Endodermal cell (in vitro differentiated cells): ENCODE measurements at regions not wholly inside any gene's neighbourhood (a gene's known extent, or its start where the extent isn't known, plus 50 kb on each side); places are given as distances from the start of the nearest gene placed in this dataset.

Source experiments
- DNase-seq: peaks from one replicate; pipeline ENCODE4 v3.0.0-alpha.2; 2017
- H3K27ac ChIP-seq: 2 replicates; pipeline ENCODE4 v1.5.1; 2013; ENCODE audit warnings: mild to moderate bottlenecking, low read depth, low read length, moderate library complexity
- H3K27me3 ChIP-seq: 2 replicates; pipeline ENCODE4 v1.6.1; 2013; ENCODE audit warnings: mild to moderate bottlenecking, low read length, moderate library complexity; ENCODE audit not compliant: insufficient read depth, control insufficient read depth, poor library complexity, severe bottlenecking
- H3K36me3 ChIP-seq: 2 replicates; pipeline ENCODE4 v1.7.0; 2013; ENCODE audit warnings: mild to moderate bottlenecking, low read length, moderate library complexity; ENCODE audit not compliant: control insufficient read depth, insufficient read depth
- H3K4me1 ChIP-seq: one replicate; pipeline ENCODE4 v1.7.0; 2013; ENCODE audit warnings: low read length; ENCODE audit not compliant: control insufficient read depth, insufficient read depth
- H3K4me3 ChIP-seq: 2 replicates; pipeline ENCODE4 v1.5.1; 2013; ENCODE audit warnings: mild to moderate bottlenecking, low read length, moderate library complexity
- H3K9ac ChIP-seq: 2 replicates; pipeline ENCODE4 v1.6.1; 2013; ENCODE audit warnings: mild to moderate bottlenecking, low read length, moderate library complexity; ENCODE audit not compliant: poor library complexity, severe bottlenecking; ENCODE audit errors: extremely low read depth
- H3K9me3 ChIP-seq: 2 replicates; pipeline ENCODE4 v1.6.1; 2013; ENCODE audit warnings: mild to moderate bottlenecking, low read length, moderate library complexity; ENCODE audit not compliant: control insufficient read depth
- H3K27ac Mint-ChIP-seq: 2 replicates; pipeline ENCODE4 v1.8.0; 2020; ENCODE audit warnings: mixed read lengths
- H3K27me3 Mint-ChIP-seq: 2 replicates; pipeline ENCODE4 v1.8.0; 2021; ENCODE audit warnings: mild to moderate bottlenecking, mixed read lengths; ENCODE audit not compliant: insufficient read depth
- H3K36me3 Mint-ChIP-seq: 2 replicates; pipeline ENCODE4 v1.8.0; 2020; ENCODE audit warnings: low read depth, mixed read lengths
- H3K4me1 Mint-ChIP-seq: 2 replicates; pipeline ENCODE4 v1.8.0; 2020; ENCODE audit warnings: mixed read lengths
- H3K4me3 Mint-ChIP-seq: 2 replicates; pipeline ENCODE4 v1.8.0; 2020; ENCODE audit warnings: mild to moderate bottlenecking, moderate library complexity, mixed read lengths
- H3K9me3 Mint-ChIP-seq: 2 replicates; pipeline ENCODE4 v1.8.0; 2020; ENCODE audit warnings: mild to moderate bottlenecking, mixed read lengths
- CTCF ChIP-seq: fragments of 200-600 bp; sonication (generic); conservative IDR thresholded peaks from 2 replicates; pipeline ENCODE4 v1.5.0; 2021; ENCODE audit warnings: antibody characterized with exemption, mild to moderate bottlenecking
- WGBS, 2 experiments: methylation state at CpG; one replicate each; pipeline versions ENCODE4 v1.1.5 to v1.1.7; 2013; ENCODE audit warnings: missing lambda C conversion rate in 2 of 2, mixed read lengths in 1 of 2; ENCODE audit not compliant: insufficient coverage in 1 of 2, insufficient read length in 1 of 2; 5-methylcytosine and 5-hydroxymethylcytosine counted together

- 100% methylated on average over 2 of the region's 2 CpGs; no CpG with 5 or more reads in 1 of the 2 experiments for WGBS, 2 experiments
- Histone ChIP-seq H3K36me3 (no peaks in the 10 kb centered on the region), H3K4me3 (no peak overlapping the region), H3K9me3 (no peaks in the 10 kb centered on the region), H3K9ac (no peak overlapping the region), H3K4me1 (no peaks in the 10 kb centered on the region), H3K27me3 (no peaks in the 10 kb centered on the region), H3K27ac (no peak overlapping the region)
- Mint-ChIP-seq H3K4me3 (no peak overlapping the region), H3K36me3 (no peaks in the 10 kb centered on the region), H3K4me1 (no peaks in the 10 kb centered on the region), H3K27me3 (no peaks in the 10 kb centered on the region), H3K27ac (no peak overlapping the region), H3K9me3 (peaks cover 2% of the 10 kb centered on the region)
- TF ChIP-seq CTCF, result no peak
- DNase-seq, result no peak
Observed at GRCh38 chr6:163888030-163888819, 473.7 kb downstream of the QKI start.

DNA sequence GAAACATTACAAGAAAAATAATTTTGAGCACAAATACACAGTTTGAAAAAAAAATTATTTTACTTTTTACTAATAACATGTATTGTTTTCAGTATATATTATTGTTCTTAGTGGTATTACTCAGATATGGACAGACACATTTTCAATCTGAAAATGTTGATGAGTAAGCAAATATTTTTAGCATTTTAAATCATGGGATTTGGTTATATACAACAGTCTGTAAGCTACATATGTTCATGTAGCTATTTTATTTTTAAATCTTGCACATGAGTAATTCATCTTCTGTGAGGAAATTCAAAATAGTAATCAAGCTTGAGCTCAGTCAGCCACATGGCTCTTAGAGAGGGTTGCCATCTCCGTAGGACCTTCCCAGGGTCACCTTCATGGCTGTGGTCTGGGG is 471.9 kb downstream of the QKI start:
- H3K9me3 Mint-ChIP-seq, result peaks cover 2% of the 10 kb centered on the region

DNA sequence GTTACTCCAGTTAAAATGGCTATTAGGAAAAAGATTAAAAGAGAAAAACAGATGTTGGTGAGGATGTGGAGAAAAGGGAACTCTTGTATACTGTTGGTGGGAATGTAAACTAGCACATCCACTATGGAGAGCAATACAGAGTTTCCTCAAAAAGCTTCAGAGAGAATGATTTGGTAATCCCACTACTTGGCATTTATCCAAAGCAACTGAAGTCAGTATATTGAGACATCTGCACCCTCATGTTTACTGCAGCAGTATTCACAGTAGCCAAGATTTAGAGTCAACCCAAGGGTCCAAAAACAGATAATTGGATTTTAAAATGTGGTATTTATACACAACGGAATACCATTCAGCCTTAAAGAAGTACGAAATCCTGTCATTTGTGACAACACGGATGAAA is 469.5 kb downstream of the QKI start:
- H3K9me3 ChIP-seq, result no peaks in the 10 kb centered on the region
- Mint-ChIP-seq H3K27me3 (no peaks in the 10 kb centered on the region), H3K9me3 (peaks cover 2% of the 10 kb centered on the region), H3K27ac (no peak overlapping the region), H3K4me1 (no peaks in the 10 kb centered on the region), H3K4me3 (no peak overlapping the region), H3K36me3 (no peaks in the 10 kb centered on the region)
- no peak overlapping the region for H3K27ac ChIP-seq
- 93 to 97% methylated on average over 3 of the region's 3 CpGs for WGBS, 2 experiments
- no peaks in the 10 kb centered on the region for H3K36me3 ChIP-seq
- no peak for DNase-seq
- H3K4me1 ChIP-seq, result no peaks in the 10 kb centered on the region
- H3K27me3 ChIP-seq, result no peaks in the 10 kb centered on the region
- TF ChIP-seq CTCF, result no peak
- H3K9ac ChIP-seq, result no peak overlapping the region
- H3K4me3 ChIP-seq, result no peak overlapping the region

More for the DNA sequence above, 471.9 kb downstream of the QKI start:
- H3K4me1 ChIP-seq, result no peaks in the 10 kb centered on the region
- H3K4me3 ChIP-seq, result no peak overlapping the region
- no peak overlapping the region for H3K4me3 Mint-ChIP-seq
- DNase-seq, result no peak
- H3K4me1 Mint-ChIP-seq, result no peaks in the 10 kb centered on the region
- no peaks in the 10 kb centered on the region for H3K9me3 ChIP-seq
- H3K27ac ChIP-seq, result no peak overlapping the region
- no peaks in the 10 kb centered on the region for H3K27me3 Mint-ChIP-seq
- no peaks in the 10 kb centered on the region for H3K36me3 Mint-ChIP-seq
- no peak overlapping the region for H3K27ac Mint-ChIP-seq
- 87% methylated on average over 1 of the region's 1 CpG; no CpG with 5 or more reads in 1 of the 2 experiments for WGBS, 2 experiments
- H3K9ac ChIP-seq, result no peak overlapping the region
- H3K36me3 ChIP-seq, result no peaks in the 10 kb centered on the region
- TF ChIP-seq CTCF, result no peak
- no peaks in the 10 kb centered on the region for H3K27me3 ChIP-seq
